OCI-LY1 (cell line): ENCODE measurements at regions not wholly inside any gene's neighbourhood (a gene's known extent, or its start where the extent isn't known, plus 50 kb on each side); places are given as distances from the start of the nearest gene placed in this dataset.

Source experiments
- H2AFZ ChIP-seq: fragments of 200-600 bp; sonication (generic), shearing (Covaris generic); 2 replicates; pipeline ENCODE4 v1.6.0; 2014; ENCODE audit warnings: antibody characterized with exemption, mild to moderate bottlenecking, low read length
- H3F3A ChIP-seq: fragments of 200-600 bp; sonication (generic), shearing (Covaris generic); 2 replicates; pipeline ENCODE4 v1.6.0; 2014; ENCODE audit warnings: mild to moderate bottlenecking, antibody characterized with exemption, low read length, moderate library complexity; ENCODE audit not compliant: insufficient read depth
- H3K27ac ChIP-seq: fragments of 200-600 bp; sonication (generic); 2 replicates; pipeline ENCODE4 v1.5.1; 2014; ENCODE audit warnings: low read length, mixed run types, mild to moderate bottlenecking, low read depth; ENCODE audit not compliant: poor library complexity, severe bottlenecking
- H3K27me3 ChIP-seq: fragments of 200-600 bp; sonication (generic); 2 replicates; pipeline ENCODE4 v1.6.0; 2014; ENCODE audit warnings: antibody characterized with exemption, mild to moderate bottlenecking, low read length, moderate library complexity; ENCODE audit not compliant: insufficient read depth
- H3K36me3 ChIP-seq: fragments of 200-600 bp; sonication (generic); 2 replicates; pipeline ENCODE4 v1.6.1; 2014; ENCODE audit warnings: mild to moderate bottlenecking, antibody characterized with exemption, low read length, moderate library complexity, mixed read lengths; ENCODE audit not compliant: insufficient read depth
- H3K4me1 ChIP-seq: fragments of 200-600 bp; sonication (generic); 2 replicates; pipeline ENCODE4 v1.5.1; 2014; ENCODE audit warnings: mild to moderate bottlenecking, low read length, moderate library complexity; ENCODE audit not compliant: insufficient read depth, severe bottlenecking
- H3K4me2 ChIP-seq: fragments of 200-600 bp; sonication (generic), shearing (Covaris generic); 2 replicates; pipeline ENCODE4 v1.6.1; 2014; ENCODE audit warnings: low read length
- H3K4me3 ChIP-seq: fragments of 200-600 bp; sonication (generic); 2 replicates; pipeline ENCODE4 v1.5.1; 2014; ENCODE audit warnings: low read length, low read depth, mild to moderate bottlenecking, mixed read lengths; ENCODE audit not compliant: poor library complexity, severe bottlenecking
- H3K79me2 ChIP-seq: fragments of 200-600 bp; shearing (Covaris generic); 2 replicates; pipeline ENCODE4 v1.6.1; 2016; ENCODE audit warnings: mixed run types, low read length, mixed read lengths; ENCODE audit not compliant: insufficient read depth
- H3K9ac ChIP-seq: fragments of 200-600 bp; sonication (generic), shearing (Covaris generic); 2 replicates; pipeline ENCODE4 v1.6.1; 2014; ENCODE audit warnings: mild to moderate bottlenecking, low read length, mixed read lengths
- H3K9me2 ChIP-seq: fragments of 200-600 bp; sonication (generic), shearing (Covaris generic); 2 replicates; pipeline ENCODE4 v1.6.1; 2014; ENCODE audit warnings: low read depth, mild to moderate bottlenecking, low read length, mixed read lengths
- H3K9me3 ChIP-seq: fragments of 200-600 bp; shearing (Covaris generic); 2 replicates; pipeline ENCODE4 v1.6.1; 2014; ENCODE audit warnings: low read length, mixed read lengths
- H4K20me1 ChIP-seq: fragments of 200-600 bp; sonication (generic), shearing (Covaris generic); 2 replicates; pipeline ENCODE4 v1.6.0; 2016; ENCODE audit warnings: mild to moderate bottlenecking, low read length; ENCODE audit not compliant: insufficient read depth
- CTCF ChIP-seq: fragments of 200-600 bp; sonication (generic), shearing (Covaris generic); IDR thresholded peaks from 2 replicates; pipeline ENCODE4 v1.5.1; 2017; ENCODE audit warnings: mild to moderate bottlenecking, antibody characterized with exemption, low read length, moderate library complexity, mixed read lengths
- EZH2 ChIP-seq: fragments of 200-600 bp; sonication (generic), shearing (Covaris generic); IDR thresholded peaks from 2 replicates; pipeline ENCODE4 v1.8.0; 2017; ENCODE audit warnings: borderline replicate concordance, mixed run types, mild to moderate bottlenecking, antibody characterized with exemption, low read length, moderate library complexity, mixed read lengths

- H3K9me2 ChIP-seq: no peaks in the 10 kb centered on the region
- H3K4me2 ChIP-seq: no peak overlapping the region
- no peak overlapping the region for H2AFZ ChIP-seq
- no peaks in the 10 kb centered on the region for H3K4me1 ChIP-seq
- no peaks in the 10 kb centered on the region; the same call in 1 of the 2 replicates for H3K27me3 ChIP-seq
- no peak overlapping the region for H3K4me3 ChIP-seq
- H4K20me1 ChIP-seq: no peaks in the 10 kb centered on the region
- H3F3A ChIP-seq: no peaks in the 10 kb centered on the region
- no peak overlapping the region for H3K27ac ChIP-seq
- no peaks in the 10 kb centered on the region for H3K9me3 ChIP-seq
- no peaks in the 10 kb centered on the region for H3K79me2 ChIP-seq
- TF ChIP-seq EZH2: no peak
- no peak for TF ChIP-seq CTCF
- H3K36me3 ChIP-seq: no peaks in the 10 kb centered on the region
- no peak overlapping the region for H3K9ac ChIP-seq
These were observed 88.2 kb downstream of the KLHL28 start for GRCh38 chr14:44873536-44873935.

- no peak overlapping the region for H3K27ac ChIP-seq
- no peaks in the 10 kb centered on the region for H3K79me2 ChIP-seq
- no peaks in the 10 kb centered on the region for H4K20me1 ChIP-seq
- TF ChIP-seq CTCF (no peak), EZH2 (no peak)
- no peaks in the 10 kb centered on the region for H3K27me3 ChIP-seq
- no peaks in the 10 kb centered on the region for H3K36me3 ChIP-seq
- no peaks in the 10 kb centered on the region for H3K9me3 ChIP-seq
- H3K4me3 ChIP-seq: no peak overlapping the region
- H3K9ac ChIP-seq: no peak overlapping the region
- H3K9me2 ChIP-seq: no peaks in the 10 kb centered on the region
- H3F3A ChIP-seq: no peaks in the 10 kb centered on the region
- H3K4me1 ChIP-seq: no peaks in the 10 kb centered on the region
- H3K4me2 ChIP-seq: no peak overlapping the region
- H2AFZ ChIP-seq: no peak overlapping the region
These were observed 95.0 kb downstream of the KLHL28 start for GRCh38 chr14:44866770-44867169.

- Histone ChIP-seq H3K4me3 (no peak overlapping the region), H3K9me3 (no peaks in the 10 kb centered on the region), H3K4me1 (no peaks in the 10 kb centered on the region), H2AFZ (no peak overlapping the region), H3K9ac (no peak overlapping the region), H3K27ac (no peak overlapping the region), H3K4me2 (no peak overlapping the region), H4K20me1 (no peaks in the 10 kb centered on the region), H3K9me2 (no peaks in the 10 kb centered on the region), H3F3A (no peaks in the 10 kb centered on the region), H3K79me2 (no peaks in the 10 kb centered on the region), H3K36me3 (no peaks in the 10 kb centered on the region), H3K27me3 (no peaks in the 10 kb centered on the region)
- TF ChIP-seq EZH2 (no peak), CTCF (no peak)
These were observed 95.4 kb downstream of the KLHL28 start for GRCh38 chr14:44866322-44866721.
